ENCODE measurements at regions not wholly inside any gene's neighbourhood (a gene's known extent, or its start where the extent isn't known, plus 50 kb on each side); places are given as distances from the start of the nearest gene placed in this dataset.

GRCh38 chr2:146844226-146844990, 1000.4 kb upstream of the ACVR2A start:
- Histone ChIP-seq H3K9me3 (no peaks in the 10 kb centered on the region), H3K27me3 (no peaks in the 10 kb centered on the region), H3K36me3 (no peaks in the 10 kb centered on the region), H3K4me3 (no peak overlapping the region), H3K27ac (no peak overlapping the region), H3K4me1 (no peaks in the 10 kb centered on the region)
- intact Hi-C loops (cut with DNase I; ENCODE audit: low total_unique reads), result no loop called here
- TF ChIP-seq POLR2A (IDR thresholded peaks at IDR 0.05), result no peak
- no peak for TF ChIP-seq CTCF (IDR thresholded peaks at IDR 0.05)
- DNase-seq, result no peak

- intact Hi-C loops (cut with DNase I; ENCODE audit: low total_unique reads), result no loop called here
- Histone ChIP-seq H3K36me3 (no peaks in the 10 kb centered on the region), H3K9me3 (no peaks in the 10 kb centered on the region), H3K27ac (no peak overlapping the region), H3K4me3 (no peak overlapping the region), H3K4me1 (no peaks in the 10 kb centered on the region), H3K27me3 (no peaks in the 10 kb centered on the region)
- TF ChIP-seq POLR2A (IDR thresholded peaks at IDR 0.05) (no peak), CTCF (IDR thresholded peaks at IDR 0.05) (no peak)
- no peak for DNase-seq
Measured at GRCh38 chr2:146837857-146838256, 1007.0 kb upstream of the ACVR2A start.

GRCh38 chr2:146826388-146826787, 1018.4 kb upstream of the ACVR2A start:
- TF ChIP-seq CTCF (IDR thresholded peaks at IDR 0.05) (no peak), POLR2A (IDR thresholded peaks at IDR 0.05) (no peak)
- no peaks in the 10 kb centered on the region for H3K27me3 ChIP-seq
- no peaks in the 10 kb centered on the region for H3K9me3 ChIP-seq
- H3K36me3 ChIP-seq, result no peaks in the 10 kb centered on the region
- DNase-seq, result no peak
- intact Hi-C loops (cut with DNase I; ENCODE audit: low total_unique reads), result no loop called here
- H3K4me1 ChIP-seq, result no peaks in the 10 kb centered on the region
- H3K27ac ChIP-seq, result no peak overlapping the region
- no peak overlapping the region for H3K4me3 ChIP-seq

- TF ChIP-seq POLR2A (IDR thresholded peaks at IDR 0.05) (no peak), CTCF (IDR thresholded peaks at IDR 0.05) (no peak)
- intact Hi-C loops (cut with DNase I; ENCODE audit: low total_unique reads), result no loop called here
- H3K9me3 ChIP-seq, result no peaks in the 10 kb centered on the region
Measured at GRCh38 chr2:146821836-146822316, 1023.0 kb upstream of the ACVR2A start.

GRCh38 chr2:146820672-146821071, 1024.2 kb upstream of the ACVR2A start:
- H3K9me3 ChIP-seq, result no peaks in the 10 kb centered on the region
- no peak overlapping the region for H3K27ac ChIP-seq
- intact Hi-C loops (cut with DNase I; ENCODE audit: low total_unique reads), result no loop called here
- no peak for DNase-seq
- no peaks in the 10 kb centered on the region for H3K36me3 ChIP-seq
- no peaks in the 10 kb centered on the region for H3K27me3 ChIP-seq
- TF ChIP-seq CTCF (IDR thresholded peaks at IDR 0.05), result no peak
- TF ChIP-seq POLR2A (IDR thresholded peaks at IDR 0.05), result no peak
- H3K4me3 ChIP-seq, result no peak overlapping the region
- H3K4me1 ChIP-seq, result no peaks in the 10 kb centered on the region

More at GRCh38 chr2:146821836-146822316, 1023.0 kb upstream of the ACVR2A start:
- no peak for DNase-seq
- Histone ChIP-seq H3K27me3 (no peaks in the 10 kb centered on the region), H3K36me3 (no peaks in the 10 kb centered on the region), H3K4me1 (no peaks in the 10 kb centered on the region), H3K27ac (no peak overlapping the region), H3K4me3 (no peak overlapping the region)

All from uterus (tissue), 3 donors.